Liver (tissue), 8 donors: ENCODE measurements at regions not wholly inside any gene's neighbourhood (a gene's known extent, or its start where the extent isn't known, plus 50 kb on each side); places are given as distances from the start of the nearest gene placed in this dataset.

ENCODE experiments used
- DNase-seq: peaks from one replicate; pipeline ENCODE4 v3.0.0-alpha.2; 2017; ENCODE audit warnings: low spot score
- H3K27ac ChIP-seq, 2 donors: one replicate each; pipeline ENCODE4 v1.7.0; 2013; ENCODE audit warnings: inconsistent platforms in 2 of 2, low read length in 2 of 2, control low read depth in 1 of 2, low read depth in 1 of 2, mild to moderate bottlenecking in 1 of 2
- H3K27me3 ChIP-seq, 4 donors: one replicate each; pipeline versions ENCODE4 v1.6.1 to v1.7.0; 2013; ENCODE audit warnings: low read length in 3 of 4, inconsistent platforms in 1 of 4, mild to moderate bottlenecking in 1 of 4, moderate library complexity in 1 of 4; ENCODE audit not compliant: control insufficient read depth in 4 of 4, insufficient read depth in 4 of 4
- H3K36me3 ChIP-seq, 4 donors: one replicate each; pipeline versions ENCODE4 v1.6.1 to v1.7.0; 2013; ENCODE audit warnings: low read length in 3 of 4, mild to moderate bottlenecking in 3 of 4, low read depth in 1 of 4, moderate library complexity in 1 of 4; ENCODE audit not compliant: control insufficient read depth in 4 of 4, insufficient read depth in 3 of 4
- H3K4me1 ChIP-seq, 4 donors: one replicate each; pipeline versions ENCODE4 v1.6.1 to v1.7.0; 2013; ENCODE audit warnings: low read length in 3 of 4, mild to moderate bottlenecking in 3 of 4, moderate library complexity in 1 of 4; ENCODE audit not compliant: control insufficient read depth in 4 of 4, insufficient read depth in 4 of 4
- H3K4me3 ChIP-seq, 3 donors: one replicate each; pipeline versions ENCODE4 v1.6.1 to v1.7.0; 2013; ENCODE audit warnings: low read length in 3 of 3, control low read depth in 1 of 3, low read depth in 1 of 3, mild to moderate bottlenecking in 1 of 3
- H3K9ac ChIP-seq, 2 donors: one replicate each; pipeline ENCODE4 v1.7.0; 2013; ENCODE audit warnings: low read length in 2 of 2, mild to moderate bottlenecking in 2 of 2, moderate library complexity in 2 of 2, control low read depth in 1 of 2, low read depth in 1 of 2
- H3K9me3 ChIP-seq, 4 donors: one replicate each; pipeline versions ENCODE4 v1.6.1 to v1.7.0; 2013; ENCODE audit warnings: low read length in 3 of 4; ENCODE audit not compliant: control insufficient read depth in 4 of 4
- ATF3 ChIP-seq: IDR thresholded peaks from 2 replicates; pipeline ENCODE4 v1.6.1; 2016; ENCODE audit warnings: antibody characterized with exemption
- CTCF ChIP-seq: fragments of 150-350 bp; IDR thresholded peaks from 2 replicates; pipeline ENCODE4 v1.5.1; 2017; ENCODE audit warnings: improper control_type of control experiment, low read depth, low read length; ENCODE audit not compliant: missing input control
- EGR1 ChIP-seq, 2 donors: IDR thresholded peaks; 2 replicates each; pipeline ENCODE4 v1.6.1; 2016 to 2018; ENCODE audit warnings: antibody characterized with exemption in 2 of 2, low read depth in 2 of 2
- FOXA1 ChIP-seq: IDR thresholded peaks from 2 replicates; pipeline ENCODE4 v1.6.1; 2016; ENCODE audit warnings: antibody characterized with exemption
- FOXA2 ChIP-seq: IDR thresholded peaks from 2 replicates; pipeline ENCODE4 v1.6.1; 2016; ENCODE audit warnings: antibody characterized with exemption
- GABPA ChIP-seq, 2 donors: IDR thresholded peaks in 1 of 2; conservative IDR thresholded peaks in 1 of 2; 2 replicates each; pipeline ENCODE4 v1.6.1; 2016; ENCODE audit warnings: antibody characterized with exemption in 2 of 2, mild to moderate bottlenecking in 1 of 2, moderate library complexity in 1 of 2
- HNF4A ChIP-seq, 2 donors: conservative IDR thresholded peaks; 2 replicates each; pipeline ENCODE4 v1.6.1; 2016; ENCODE audit warnings: antibody characterized with exemption in 2 of 2, mild to moderate bottlenecking in 2 of 2
- HNF4G ChIP-seq: IDR thresholded peaks from 2 replicates; pipeline ENCODE4 v1.6.1; 2016; ENCODE audit warnings: antibody characterized with exemption
- NR2F2 ChIP-seq: IDR thresholded peaks from 2 replicates; pipeline ENCODE4 v1.6.1; 2016; ENCODE audit warnings: antibody characterized with exemption
- RAD21 ChIP-seq, 2 donors: IDR thresholded peaks; 2 replicates each; pipeline ENCODE4 v1.6.1; 2016; ENCODE audit warnings: antibody characterized with exemption in 2 of 2, mild to moderate bottlenecking in 2 of 2
- RXRA ChIP-seq, 2 donors: IDR thresholded peaks; 2 replicates each; pipeline ENCODE4 v1.6.1; 2017 to 2018; ENCODE audit warnings: antibody characterized with exemption in 2 of 2, mild to moderate bottlenecking in 1 of 2
- SP1 ChIP-seq: IDR thresholded peaks from 2 replicates; pipeline ENCODE4 v1.6.1; 2018; ENCODE audit warnings: antibody characterized with exemption, mild to moderate bottlenecking
- TAF1 ChIP-seq: conservative IDR thresholded peaks from 2 replicates; pipeline ENCODE4 v1.6.1; 2016; ENCODE audit warnings: antibody characterized with exemption, mild to moderate bottlenecking
- YY1 ChIP-seq: IDR thresholded peaks from 2 replicates; pipeline ENCODE4 v1.6.1; 2016; ENCODE audit warnings: antibody characterized with exemption, mild to moderate bottlenecking
- WGBS: extraction: QIAGEN DNeasy Blood & Tissue Kit; methylation state at CpG from one replicate; pipeline ENCODE4 v1.1.7; 2013; 5-methylcytosine and 5-hydroxymethylcytosine counted together
- TF ChIP-seq, protein P1 (sequence below): IDR thresholded peaks from 2 replicates; pipeline ENCODE4 v1.6.1; 2016; ENCODE audit warnings: antibody characterized with exemption
- TF ChIP-seq, protein P2 (sequence below): IDR thresholded peaks from 2 replicates; pipeline ENCODE4 v1.6.1; 2016; ENCODE audit warnings: antibody characterized with exemption, mild to moderate bottlenecking
- TF ChIP-seq, protein P3 (sequence below): IDR thresholded peaks from 2 replicates; pipeline ENCODE4 v1.6.1; 2016; ENCODE audit warnings: antibody characterized with exemption
- donor health status: healthy.
- donor health status: healthy.
- donor health status: healthy.
- donor health status: healthy.
- donor health status: healthy.

- H3K27me3 ChIP-seq = no peaks in the 10 kb centered on the region
- H3K4me1 ChIP-seq = no peaks in the 10 kb centered on the region
- no peaks in the 10 kb centered on the region for H3K9me3 ChIP-seq
- 83% methylated on average over 9 of the region's 9 CpGs for WGBS
- no peaks in the 10 kb centered on the region for H3K36me3 ChIP-seq
- TF ChIP-seq TAF1 (no peak), FOXA2 (no peak), EGR1 (IDR thresholded peaks at IDR 0.05; ENCODE audit: low read depth in 2 of 2) (no peak), ATF3 (no peak), HNF4G (no peak), RXRA (IDR thresholded peaks at IDR 0.05) (no peak), GABPA (IDR thresholded peaks at IDR 0.05 in 1 of 2, conservative IDR thresholded peaks at IDR 0.05 in 1 of 2) (no peak), NR2F2 (no peak), RAD21 (IDR thresholded peaks at IDR 0.05) (no peak), HNF4A (conservative IDR thresholded peaks at IDR 0.05) (no peak), CTCF (no peak), YY1 (no peak), SP1 (no peak), FOXA1 (no peak)
- TF ChIP-seq, protein P1, sequence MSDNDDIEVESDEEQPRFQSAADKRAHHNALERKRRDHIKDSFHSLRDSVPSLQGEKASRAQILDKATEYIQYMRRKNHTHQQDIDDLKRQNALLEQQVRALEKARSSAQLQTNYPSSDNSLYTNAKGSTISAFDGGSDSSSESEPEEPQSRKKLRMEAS = no peak
- TF ChIP-seq, protein P2, sequence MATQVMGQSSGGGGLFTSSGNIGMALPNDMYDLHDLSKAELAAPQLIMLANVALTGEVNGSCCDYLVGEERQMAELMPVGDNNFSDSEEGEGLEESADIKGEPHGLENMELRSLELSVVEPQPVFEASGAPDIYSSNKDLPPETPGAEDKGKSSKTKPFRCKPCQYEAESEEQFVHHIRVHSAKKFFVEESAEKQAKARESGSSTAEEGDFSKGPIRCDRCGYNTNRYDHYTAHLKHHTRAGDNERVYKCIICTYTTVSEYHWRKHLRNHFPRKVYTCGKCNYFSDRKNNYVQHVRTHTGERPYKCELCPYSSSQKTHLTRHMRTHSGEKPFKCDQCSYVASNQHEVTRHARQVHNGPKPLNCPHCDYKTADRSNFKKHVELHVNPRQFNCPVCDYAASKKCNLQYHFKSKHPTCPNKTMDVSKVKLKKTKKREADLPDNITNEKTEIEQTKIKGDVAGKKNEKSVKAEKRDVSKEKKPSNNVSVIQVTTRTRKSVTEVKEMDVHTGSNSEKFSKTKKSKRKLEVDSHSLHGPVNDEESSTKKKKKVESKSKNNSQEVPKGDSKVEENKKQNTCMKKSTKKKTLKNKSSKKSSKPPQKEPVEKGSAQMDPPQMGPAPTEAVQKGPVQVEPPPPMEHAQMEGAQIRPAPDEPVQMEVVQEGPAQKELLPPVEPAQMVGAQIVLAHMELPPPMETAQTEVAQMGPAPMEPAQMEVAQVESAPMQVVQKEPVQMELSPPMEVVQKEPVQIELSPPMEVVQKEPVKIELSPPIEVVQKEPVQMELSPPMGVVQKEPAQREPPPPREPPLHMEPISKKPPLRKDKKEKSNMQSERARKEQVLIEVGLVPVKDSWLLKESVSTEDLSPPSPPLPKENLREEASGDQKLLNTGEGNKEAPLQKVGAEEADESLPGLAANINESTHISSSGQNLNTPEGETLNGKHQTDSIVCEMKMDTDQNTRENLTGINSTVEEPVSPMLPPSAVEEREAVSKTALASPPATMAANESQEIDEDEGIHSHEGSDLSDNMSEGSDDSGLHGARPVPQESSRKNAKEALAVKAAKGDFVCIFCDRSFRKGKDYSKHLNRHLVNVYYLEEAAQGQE = no peak
- TF ChIP-seq, protein P3, sequence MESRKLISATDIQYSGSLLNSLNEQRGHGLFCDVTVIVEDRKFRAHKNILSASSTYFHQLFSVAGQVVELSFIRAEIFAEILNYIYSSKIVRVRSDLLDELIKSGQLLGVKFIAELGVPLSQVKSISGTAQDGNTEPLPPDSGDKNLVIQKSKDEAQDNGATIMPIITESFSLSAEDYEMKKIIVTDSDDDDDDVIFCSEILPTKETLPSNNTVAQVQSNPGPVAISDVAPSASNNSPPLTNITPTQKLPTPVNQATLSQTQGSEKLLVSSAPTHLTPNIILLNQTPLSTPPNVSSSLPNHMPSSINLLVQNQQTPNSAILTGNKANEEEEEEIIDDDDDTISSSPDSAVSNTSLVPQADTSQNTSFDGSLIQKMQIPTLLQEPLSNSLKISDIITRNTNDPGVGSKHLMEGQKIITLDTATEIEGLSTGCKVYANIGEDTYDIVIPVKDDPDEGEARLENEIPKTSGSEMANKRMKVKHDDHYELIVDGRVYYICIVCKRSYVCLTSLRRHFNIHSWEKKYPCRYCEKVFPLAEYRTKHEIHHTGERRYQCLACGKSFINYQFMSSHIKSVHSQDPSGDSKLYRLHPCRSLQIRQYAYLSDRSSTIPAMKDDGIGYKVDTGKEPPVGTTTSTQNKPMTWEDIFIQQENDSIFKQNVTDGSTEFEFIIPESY = no peak
- no peak overlapping the region for H3K4me3 ChIP-seq
- no peak overlapping the region for H3K9ac ChIP-seq
- no peak for DNase-seq
- H3K27ac ChIP-seq = no peak overlapping the region
Measured at GRCh38 chr12:105912882-105913678, 225.7 kb downstream of the NUAK1 start.
